H1 (cell line): ENCODE measurements at regions not wholly inside any gene's neighbourhood (a gene's known extent, or its start where the extent isn't known, plus 50 kb on each side); places are given as distances from the start of the nearest gene placed in this dataset.

Experiments
- CTCF ChIA-PET: fragments of 300-600 bp; sonication (Branson Sonifier 250); formaldehyde crosslinking; loops from one replicate; lab custom pipeline; 2021; ENCODE audit not compliant: partially characterized antibody; lab: Charles Lee
- POLR2A ChIA-PET: fragments of 300-600 bp; sonication (Branson Sonifier 250); formaldehyde crosslinking; loops from one replicate; lab custom pipeline; 2021; ENCODE audit warnings: inconsistent platforms; ENCODE audit not compliant: partially characterized antibody; lab: Charles Lee
- DNase-seq, 2 experiments: peaks; one replicate each; pipeline versions ENCODE4 v3.0.0 to v3.0.0-alpha.2; 2010 to 2022; ENCODE audit warnings: low spot score in 2 of 2, low read depth in 1 of 2, mixed read lengths in 1 of 2
- FAIRE-seq: peaks from 2 replicates; lab custom pipeline; 2011; peaks lifted over from hg19 to GRCh38; lab: Jason Lieb, UNC
- H2AFZ ChIP-seq: 2 replicates; pipeline ENCODE4 v1.8.1; 2012; ENCODE audit warnings: low read length, inconsistent platforms
- H2AK5ac ChIP-seq: 2 replicates; pipeline ENCODE4 v1.6.1; 2013; ENCODE audit warnings: low read depth, low read length
- H2BK120ac ChIP-seq: replicated peaks from 2 replicates; pipeline ENCODE3; 2013; ENCODE audit warnings: low read depth, low read length, inconsistent platforms
- H2BK12ac ChIP-seq: 2 replicates; pipeline ENCODE4 v1.6.1; 2013; ENCODE audit warnings: low read depth, low read length
- H2BK15ac ChIP-seq: 2 replicates; pipeline ENCODE4 v1.6.1; 2013; ENCODE audit warnings: low read length
- H2BK20ac ChIP-seq: 2 replicates; pipeline ENCODE4 v1.6.1; 2013; ENCODE audit warnings: low read length
- H2BK5ac ChIP-seq: 2 replicates; pipeline ENCODE4 v1.6.1; 2013; ENCODE audit warnings: low read depth, low read length
- H3K14ac ChIP-seq: 2 replicates; pipeline ENCODE4 v1.6.1; 2013; ENCODE audit warnings: inconsistent platforms; ENCODE audit not compliant: insufficient read length
- H3K18ac ChIP-seq: 2 replicates; pipeline ENCODE4 v1.6.1; 2013; ENCODE audit warnings: low read length; ENCODE audit errors: extremely low read depth
- H3K23ac ChIP-seq: 2 replicates; pipeline ENCODE4 v1.6.1; 2013; ENCODE audit warnings: inconsistent platforms; ENCODE audit not compliant: insufficient read length
- H3K23me2 ChIP-seq: 2 replicates; pipeline ENCODE4 v1.6.1; 2013; ENCODE audit warnings: low read depth, low read length
- H3K27ac ChIP-seq: 2 replicates; pipeline ENCODE4 v1.6.1; 2011; ENCODE audit warnings: low read depth, low read length, inconsistent platforms
- H3K27me3 ChIP-seq, 4 experiments: replicated peaks in 1 of 4; 1 replicate in 1 of 4; 2 replicates in 3 of 4; pipeline versions ENCODE4 v1.6.1 to v1.8.1; 2011 to 2013; ENCODE audit warnings: low read length in 3 of 4, mild to moderate bottlenecking in 3 of 4, inconsistent platforms in 2 of 4, mixed read lengths in 2 of 4, moderate library complexity in 1 of 4; ENCODE audit not compliant: control insufficient read depth in 3 of 4, insufficient read depth in 3 of 4; ENCODE audit errors: extremely low read depth in 1 of 4
- H3K36me3 ChIP-seq, 4 experiments: 2 replicates each; pipeline versions ENCODE4 v1.6.1 to v1.8.1; 2011 to 2013; ENCODE audit warnings: mild to moderate bottlenecking in 4 of 4, low read length in 3 of 4, moderate library complexity in 2 of 4, control low read depth in 1 of 4, inconsistent platforms in 1 of 4; ENCODE audit not compliant: insufficient read depth in 4 of 4, control insufficient read depth in 2 of 4
- H3K4ac ChIP-seq: replicated peaks from 2 replicates; pipeline ENCODE3; 2013; ENCODE audit warnings: low read length, low read depth, mixed read lengths, inconsistent platforms; ENCODE audit not compliant: insufficient read length
- H3K4me1 ChIP-seq, 4 experiments: replicated peaks in 1 of 4; 1 replicate in 1 of 4; 2 replicates in 3 of 4; pipeline versions ENCODE4 v1.6.1 to v1.8.1; 2011 to 2013; ENCODE audit warnings: low read length in 3 of 4, inconsistent platforms in 2 of 4, mixed read lengths in 1 of 4; ENCODE audit not compliant: insufficient read depth in 4 of 4, control insufficient read depth in 3 of 4
- H3K4me2 ChIP-seq, 2 experiments: 2 replicates each; pipeline versions ENCODE4 v1.6.1 to v1.8.1; 2011 to 2013; ENCODE audit warnings: low read depth in 2 of 2, low read length in 2 of 2, control low read depth in 1 of 2, inconsistent platforms in 1 of 2, mild to moderate bottlenecking in 1 of 2; ENCODE audit not compliant: insufficient read depth in 1 of 2
- H3K4me3 ChIP-seq, 4 experiments: fragments of 200-600, 300-600 bp in 1 of 4; sonication (generic), shearing (Covaris generic), sonication (Bioruptor Twin) in 1 of 4; 2 replicates each; pipeline versions ENCODE4 v1.5.1 to v1.8.1; 2011 to 2016; ENCODE audit warnings: low read length in 4 of 4, low read depth in 3 of 4, control low read depth in 2 of 4, inconsistent platforms in 2 of 4, mild to moderate bottlenecking in 2 of 4, mixed read lengths in 1 of 4, moderate library complexity in 1 of 4; ENCODE audit not compliant: insufficient read depth in 2 of 4; ENCODE audit errors: extremely low read depth in 1 of 4
- H3K56ac ChIP-seq: replicated peaks from 2 replicates; pipeline ENCODE3; 2013; ENCODE audit warnings: low read depth, mild to moderate bottlenecking, mixed read lengths, low read length, inconsistent platforms; ENCODE audit not compliant: insufficient read length
- H3K79me1 ChIP-seq: 2 replicates; pipeline ENCODE4 v1.6.1; 2013; ENCODE audit warnings: low read depth, low read length, control low read depth
- H3K79me2 ChIP-seq, 2 experiments: 2 replicates each; pipeline versions ENCODE4 v1.6.1 to v1.8.1; 2012 to 2013; ENCODE audit warnings: low read length in 2 of 2, mild to moderate bottlenecking in 2 of 2, inconsistent platforms in 1 of 2; ENCODE audit not compliant: insufficient read depth in 2 of 2, control insufficient read depth in 1 of 2
- H3K9ac ChIP-seq, 4 experiments: replicated peaks in 1 of 4; 1 replicate in 1 of 4; 2 replicates in 3 of 4; pipeline versions ENCODE4 v1.6.1 to v1.8.1; 2011 to 2013; ENCODE audit warnings: low read depth in 3 of 4, low read length in 3 of 4, control low read depth in 2 of 4, mild to moderate bottlenecking in 2 of 4, moderate library complexity in 2 of 4, inconsistent platforms in 1 of 4; ENCODE audit errors: extremely low read depth in 1 of 4
- H3K9me3 ChIP-seq, 2 experiments: 2 replicates each; pipeline versions ENCODE4 v1.6.1 to v1.8.1; 2012 to 2013; ENCODE audit warnings: mild to moderate bottlenecking in 2 of 2, moderate library complexity in 2 of 2, control low read depth in 1 of 2, inconsistent platforms in 1 of 2, low read depth in 1 of 2, low read length in 1 of 2, mixed read lengths in 1 of 2; ENCODE audit not compliant: insufficient read depth in 2 of 2
- H4K20me1 ChIP-seq, 2 experiments: replicated peaks in 1 of 2; 2 replicates each; pipeline versions ENCODE3 to v1.8.1; 2011 to 2013; ENCODE audit warnings: inconsistent platforms in 2 of 2, low read length in 2 of 2, mild to moderate bottlenecking in 1 of 2; ENCODE audit not compliant: insufficient read depth in 2 of 2, control insufficient read depth in 1 of 2
- H4K5ac ChIP-seq: 2 replicates; pipeline ENCODE4 v1.6.1; 2013; ENCODE audit warnings: low read length, low read depth, mixed read lengths, inconsistent platforms; ENCODE audit not compliant: insufficient read length
- H4K8ac ChIP-seq: 2 replicates; pipeline ENCODE4 v1.8.0; 2013; ENCODE audit warnings: mild to moderate bottlenecking, moderate library complexity, low read length, inconsistent platforms; ENCODE audit not compliant: insufficient read depth; ENCODE audit errors: extremely low read depth
- H4K91ac ChIP-seq: replicated peaks from 2 replicates; pipeline ENCODE3; 2013; ENCODE audit warnings: low read length, mixed read lengths, inconsistent platforms; ENCODE audit not compliant: insufficient read length
- CHD1 ChIP-seq: IDR thresholded peaks from 2 replicates; pipeline ENCODE4 v1.6.1; 2012; ENCODE audit warnings: low read depth, low read length, improper control_type of control experiment
- FOSL1 ChIP-seq: IDR thresholded peaks from 2 replicates; pipeline ENCODE4 v1.6.1; 2011; ENCODE audit warnings: mild to moderate bottlenecking, low read depth, low read length, moderate library complexity; ENCODE audit not compliant: insufficient read depth
- JUN ChIP-seq: IDR thresholded peaks from 2 replicates; pipeline ENCODE4 v1.6.1; 2011; ENCODE audit warnings: low read depth, mild to moderate bottlenecking, improper control_type of control experiment, low read length
- KDM4A ChIP-seq: IDR thresholded peaks from one replicate; pipeline ENCODE4 v1.7.1; 2012; ENCODE audit warnings: low read depth, mild to moderate bottlenecking, moderate library complexity, low read length, inconsistent platforms; ENCODE audit not compliant: severe bottlenecking
- POLR2AphosphoS5 ChIP-seq: IDR thresholded peaks from 2 replicates; pipeline ENCODE4 v1.6.1; 2011; ENCODE audit warnings: low read depth, low read length
- SIN3A ChIP-seq, 2 experiments: IDR thresholded peaks in 1 of 2; conservative IDR thresholded peaks in 1 of 2; 2 replicates each; pipeline ENCODE4 v1.6.1; 2011 to 2012; ENCODE audit warnings: low read length in 2 of 2, improper control_type of control experiment in 1 of 2, low read depth in 1 of 2, mild to moderate bottlenecking in 1 of 2
- SIRT6 ChIP-seq: IDR thresholded peaks from one replicate; pipeline ENCODE4 v1.7.1; 2012; ENCODE audit warnings: low read length, inconsistent platforms
- SIX5 ChIP-seq: IDR thresholded peaks from 2 replicates; pipeline ENCODE4 v1.6.1; 2011; ENCODE audit warnings: mild to moderate bottlenecking, low read depth, low read length
- TBP ChIP-seq: IDR thresholded peaks from 2 replicates; pipeline ENCODE4 v1.6.1; 2011; ENCODE audit warnings: low read depth, low read length, improper control_type of control experiment
- TF ChIP-seq, protein P1 (sequence below): IDR thresholded peaks from 2 replicates; pipeline ENCODE4 v1.6.1; 2012; ENCODE audit warnings: inconsistent platforms

DNA sequence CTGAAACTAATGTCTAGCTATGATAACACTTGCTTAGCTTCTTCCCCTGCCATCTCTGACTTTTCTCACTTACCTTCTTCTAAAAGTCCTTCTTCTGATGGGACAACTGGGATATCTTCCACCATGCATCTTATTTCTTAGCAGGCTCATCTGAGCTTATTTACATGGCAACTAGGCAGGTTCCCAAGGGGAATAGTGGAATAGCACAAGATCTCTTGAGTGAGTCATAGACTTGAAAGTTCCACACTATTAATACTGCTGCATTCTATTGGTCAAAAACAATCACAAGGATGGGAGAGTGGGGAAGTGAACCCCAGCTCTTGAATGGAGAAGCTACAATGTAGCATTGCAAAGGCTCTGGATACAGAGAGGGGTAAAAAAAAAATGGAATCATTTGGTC is 142.1 kb downstream of the HAO1 start:
- Histone ChIP-seq H3K9ac (no peak overlapping the region), H3K36me3 (no peaks in the 10 kb centered on the region), H3K4me2 (no peak overlapping the region), H3K27ac (no peak overlapping the region), H3K79me1 (no peaks in the 10 kb centered on the region), H2BK12ac (no peak overlapping the region), H4K20me1 (no peaks in the 10 kb centered on the region), H3K9me3 (no peaks in the 10 kb centered on the region), H4K5ac (no peak overlapping the region), H3K56ac (no peak overlapping the region), H2BK120ac (no peak overlapping the region), H3K4me1 (no peaks in the 10 kb centered on the region), H2BK20ac (no peak overlapping the region), H3K4me3 (no peak overlapping the region), H2BK5ac (no peak overlapping the region), H3K4ac (no peak overlapping the region), H2BK15ac (no peak overlapping the region), H3K79me2 (no peaks in the 10 kb centered on the region), H2AFZ (no peak overlapping the region), H4K91ac (no peak overlapping the region), H2AK5ac (no peak overlapping the region), H4K8ac (no peak overlapping the region), H3K23me2 (no peaks in the 10 kb centered on the region; the same call in 1 of the 2 replicates), H3K23ac (no peak overlapping the region), H3K27me3 (no peaks in the 10 kb centered on the region), H3K14ac (no peak overlapping the region), H3K18ac (no peak overlapping the region)
- POLR2A ChIA-PET, result no interaction called here
- DNase-seq (no peak), FAIRE-seq (no peak)
- CTCF ChIA-PET, result no interaction called here
- TF ChIP-seq SIN3A (conservative IDR thresholded peaks at IDR 0.05 in 1 of 2, IDR thresholded peaks at IDR 0.05 in 1 of 2; ENCODE audit: low read depth in 1 of 2, low read length in 2 of 2) (no peak), TBP (no peak), JUN (no peak), FOSL1 (no peak), CHD1 (no peak), KDM4A (no peak), SIRT6 (no peak), SIX5 (no peak), POLR2AphosphoS5 (no peak)
- TF ChIP-seq, protein P1, sequence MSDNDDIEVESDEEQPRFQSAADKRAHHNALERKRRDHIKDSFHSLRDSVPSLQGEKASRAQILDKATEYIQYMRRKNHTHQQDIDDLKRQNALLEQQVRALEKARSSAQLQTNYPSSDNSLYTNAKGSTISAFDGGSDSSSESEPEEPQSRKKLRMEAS, result no peak
